ENCODE measurements at regions not wholly inside any gene's neighbourhood (a gene's known extent, or its start where the extent isn't known, plus 50 kb on each side); places are given as distances from the start of the nearest gene placed in this dataset.

GRCh38 chr15:81619002-81619401, 245.0 kb upstream of the TMC3 start:
- TF ChIP-seq, protein P1, sequence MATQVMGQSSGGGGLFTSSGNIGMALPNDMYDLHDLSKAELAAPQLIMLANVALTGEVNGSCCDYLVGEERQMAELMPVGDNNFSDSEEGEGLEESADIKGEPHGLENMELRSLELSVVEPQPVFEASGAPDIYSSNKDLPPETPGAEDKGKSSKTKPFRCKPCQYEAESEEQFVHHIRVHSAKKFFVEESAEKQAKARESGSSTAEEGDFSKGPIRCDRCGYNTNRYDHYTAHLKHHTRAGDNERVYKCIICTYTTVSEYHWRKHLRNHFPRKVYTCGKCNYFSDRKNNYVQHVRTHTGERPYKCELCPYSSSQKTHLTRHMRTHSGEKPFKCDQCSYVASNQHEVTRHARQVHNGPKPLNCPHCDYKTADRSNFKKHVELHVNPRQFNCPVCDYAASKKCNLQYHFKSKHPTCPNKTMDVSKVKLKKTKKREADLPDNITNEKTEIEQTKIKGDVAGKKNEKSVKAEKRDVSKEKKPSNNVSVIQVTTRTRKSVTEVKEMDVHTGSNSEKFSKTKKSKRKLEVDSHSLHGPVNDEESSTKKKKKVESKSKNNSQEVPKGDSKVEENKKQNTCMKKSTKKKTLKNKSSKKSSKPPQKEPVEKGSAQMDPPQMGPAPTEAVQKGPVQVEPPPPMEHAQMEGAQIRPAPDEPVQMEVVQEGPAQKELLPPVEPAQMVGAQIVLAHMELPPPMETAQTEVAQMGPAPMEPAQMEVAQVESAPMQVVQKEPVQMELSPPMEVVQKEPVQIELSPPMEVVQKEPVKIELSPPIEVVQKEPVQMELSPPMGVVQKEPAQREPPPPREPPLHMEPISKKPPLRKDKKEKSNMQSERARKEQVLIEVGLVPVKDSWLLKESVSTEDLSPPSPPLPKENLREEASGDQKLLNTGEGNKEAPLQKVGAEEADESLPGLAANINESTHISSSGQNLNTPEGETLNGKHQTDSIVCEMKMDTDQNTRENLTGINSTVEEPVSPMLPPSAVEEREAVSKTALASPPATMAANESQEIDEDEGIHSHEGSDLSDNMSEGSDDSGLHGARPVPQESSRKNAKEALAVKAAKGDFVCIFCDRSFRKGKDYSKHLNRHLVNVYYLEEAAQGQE (IDR thresholded peaks at IDR 0.05; ENCODE audit: insufficient read depth in 1 of 2, low read depth in 2 of 2, low read length in 1 of 2): no peak
- TF ChIP-seq, protein P2, sequence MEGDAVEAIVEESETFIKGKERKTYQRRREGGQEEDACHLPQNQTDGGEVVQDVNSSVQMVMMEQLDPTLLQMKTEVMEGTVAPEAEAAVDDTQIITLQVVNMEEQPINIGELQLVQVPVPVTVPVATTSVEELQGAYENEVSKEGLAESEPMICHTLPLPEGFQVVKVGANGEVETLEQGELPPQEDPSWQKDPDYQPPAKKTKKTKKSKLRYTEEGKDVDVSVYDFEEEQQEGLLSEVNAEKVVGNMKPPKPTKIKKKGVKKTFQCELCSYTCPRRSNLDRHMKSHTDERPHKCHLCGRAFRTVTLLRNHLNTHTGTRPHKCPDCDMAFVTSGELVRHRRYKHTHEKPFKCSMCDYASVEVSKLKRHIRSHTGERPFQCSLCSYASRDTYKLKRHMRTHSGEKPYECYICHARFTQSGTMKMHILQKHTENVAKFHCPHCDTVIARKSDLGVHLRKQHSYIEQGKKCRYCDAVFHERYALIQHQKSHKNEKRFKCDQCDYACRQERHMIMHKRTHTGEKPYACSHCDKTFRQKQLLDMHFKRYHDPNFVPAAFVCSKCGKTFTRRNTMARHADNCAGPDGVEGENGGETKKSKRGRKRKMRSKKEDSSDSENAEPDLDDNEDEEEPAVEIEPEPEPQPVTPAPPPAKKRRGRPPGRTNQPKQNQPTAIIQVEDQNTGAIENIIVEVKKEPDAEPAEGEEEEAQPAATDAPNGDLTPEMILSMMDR (IDR thresholded peaks at IDR 0.05): no peak
- TF ChIP-seq POLR2AphosphoS5 (IDR thresholded peaks at IDR 0.05; ENCODE audit: low read depth, low read length): no peak
